Gastroesophageal sphincter (tissue), 4 donors: ENCODE measurements at regions not wholly inside any gene's neighbourhood (a gene's known extent, or its start where the extent isn't known, plus 50 kb on each side); places are given as distances from the start of the nearest gene placed in this dataset.

ENCODE experiments used
- ATAC-seq: fragments of 150-250 bp; one replicate; pipeline ENCODE4 v1.9.1; 2016; ENCODE audit warnings: mild to moderate bottlenecking, moderate library complexity
- H3K27ac ChIP-seq, 4 donors: fragments of 200-600 bp; sonication (generic) in 3 of 4; 1 replicate in 3 of 4; 2 replicates in 1 of 4; pipeline ENCODE4 v1.5.1; 2016 to 2019
- H3K27me3 ChIP-seq: fragments of 200-600 bp; sonication (generic); one replicate; pipeline ENCODE4 v1.5.1; 2019
- H3K36me3 ChIP-seq, 2 donors: fragments of 200-600 bp; sonication (generic); one replicate each; pipeline ENCODE4 v1.5.1; 2019; ENCODE audit warnings: control low read depth in 1 of 2
- H3K4me1 ChIP-seq, 3 donors: fragments of 200-600 bp; sonication (generic); 1 replicate in 2 of 3; 2 replicates in 1 of 3; pipeline ENCODE4 v1.5.1; 2016 to 2019; ENCODE audit warnings: control low read depth in 2 of 3
- H3K4me3 ChIP-seq, 2 donors: fragments of 200-600 bp; sonication (generic); one replicate each; pipeline ENCODE4 v1.5.1; 2019; ENCODE audit warnings: mild to moderate bottlenecking in 1 of 2, moderate library complexity in 1 of 2
- H3K9me3 ChIP-seq, 3 donors: fragments of 200-600 bp; sonication (generic); one replicate each; pipeline ENCODE4 v1.5.1; 2017 to 2019; ENCODE audit warnings: control low read depth in 2 of 3
- EP300 ChIP-seq: sonication (generic); formaldehyde crosslinking; IDR thresholded peaks from one replicate; pipeline ENCODE4 v1.6.1; 2017; ENCODE audit warnings: antibody characterized with exemption, mild to moderate bottlenecking
- POLR2A ChIP-seq, 2 donors: fragments of 450-650 bp; IDR thresholded peaks; one replicate each; pipeline ENCODE4 v1.6.1; 2017; ENCODE audit warnings: antibody characterized with exemption in 2 of 2, mild to moderate bottlenecking in 2 of 2, moderate library complexity in 1 of 2
- POLR2AphosphoS5 ChIP-seq: sonication (generic); formaldehyde crosslinking; IDR thresholded peaks from one replicate; pipeline ENCODE4 v1.6.1; 2017; ENCODE audit warnings: antibody characterized with exemption
- WGBS, 2 donors: methylation state at CpG; one replicate each; pipeline ENCODE4 v1.1.5; 2018; ENCODE audit warnings: low coverage in 1 of 2; 5-methylcytosine and 5-hydroxymethylcytosine counted together
- TF ChIP-seq, protein P1 (sequence below), 4 experiments: fragments of 200-600 bp in 2 of 4; fragments of 450-650 bp in 2 of 4; sonication (generic) in 1 of 4; IDR thresholded peaks; one replicate each; pipeline ENCODE4 v1.5.1; 2017 to 2019; ENCODE audit warnings: antibody characterized with exemption in 4 of 4, mild to moderate bottlenecking in 2 of 4, moderate library complexity in 2 of 4

DNA sequence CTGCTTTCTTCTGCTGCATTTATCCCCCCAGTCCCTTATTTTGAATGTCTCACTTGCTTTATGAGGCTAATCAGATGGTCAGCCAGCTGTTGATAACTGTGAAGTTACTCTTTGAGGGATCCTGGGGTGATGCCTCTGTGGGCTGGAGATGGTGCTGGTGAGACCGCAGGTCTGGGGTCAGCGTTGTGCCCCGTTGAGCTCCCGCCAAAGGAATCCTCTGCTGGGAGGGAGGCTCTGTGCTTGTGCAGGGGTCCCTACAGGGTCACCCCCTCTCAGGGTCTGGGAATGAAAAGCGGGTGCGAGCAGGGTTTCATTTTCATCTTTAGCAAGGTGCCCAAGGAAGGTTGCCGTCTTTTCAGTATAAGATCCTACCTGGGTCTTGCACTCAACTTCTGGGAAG, 161.2 kb upstream of the RTL1 start:
- Histone ChIP-seq H3K4me1 (no peaks in the 10 kb centered on the region), H3K27me3 (peaks cover 18% of the 10 kb centered on the region), H3K27ac (no peak overlapping the region), H3K4me3 (no peak overlapping the region), H3K9me3 (no peaks in the 10 kb centered on the region), H3K36me3 (no peaks in the 10 kb centered on the region)
- WGBS, 2 donors, result 89% methylated on average over 3 of the region's 7 CpGs; no CpG with 5 or more reads in 1 of the 2 donors
- TF ChIP-seq POLR2A (IDR thresholded peaks at IDR 0.05) (no peak), EP300 (no peak), POLR2AphosphoS5 (no peak)
- TF ChIP-seq, protein P1, sequence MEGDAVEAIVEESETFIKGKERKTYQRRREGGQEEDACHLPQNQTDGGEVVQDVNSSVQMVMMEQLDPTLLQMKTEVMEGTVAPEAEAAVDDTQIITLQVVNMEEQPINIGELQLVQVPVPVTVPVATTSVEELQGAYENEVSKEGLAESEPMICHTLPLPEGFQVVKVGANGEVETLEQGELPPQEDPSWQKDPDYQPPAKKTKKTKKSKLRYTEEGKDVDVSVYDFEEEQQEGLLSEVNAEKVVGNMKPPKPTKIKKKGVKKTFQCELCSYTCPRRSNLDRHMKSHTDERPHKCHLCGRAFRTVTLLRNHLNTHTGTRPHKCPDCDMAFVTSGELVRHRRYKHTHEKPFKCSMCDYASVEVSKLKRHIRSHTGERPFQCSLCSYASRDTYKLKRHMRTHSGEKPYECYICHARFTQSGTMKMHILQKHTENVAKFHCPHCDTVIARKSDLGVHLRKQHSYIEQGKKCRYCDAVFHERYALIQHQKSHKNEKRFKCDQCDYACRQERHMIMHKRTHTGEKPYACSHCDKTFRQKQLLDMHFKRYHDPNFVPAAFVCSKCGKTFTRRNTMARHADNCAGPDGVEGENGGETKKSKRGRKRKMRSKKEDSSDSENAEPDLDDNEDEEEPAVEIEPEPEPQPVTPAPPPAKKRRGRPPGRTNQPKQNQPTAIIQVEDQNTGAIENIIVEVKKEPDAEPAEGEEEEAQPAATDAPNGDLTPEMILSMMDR (IDR thresholded peaks at IDR 0.05), result no peak
- ATAC-seq, result no peak

DNA sequence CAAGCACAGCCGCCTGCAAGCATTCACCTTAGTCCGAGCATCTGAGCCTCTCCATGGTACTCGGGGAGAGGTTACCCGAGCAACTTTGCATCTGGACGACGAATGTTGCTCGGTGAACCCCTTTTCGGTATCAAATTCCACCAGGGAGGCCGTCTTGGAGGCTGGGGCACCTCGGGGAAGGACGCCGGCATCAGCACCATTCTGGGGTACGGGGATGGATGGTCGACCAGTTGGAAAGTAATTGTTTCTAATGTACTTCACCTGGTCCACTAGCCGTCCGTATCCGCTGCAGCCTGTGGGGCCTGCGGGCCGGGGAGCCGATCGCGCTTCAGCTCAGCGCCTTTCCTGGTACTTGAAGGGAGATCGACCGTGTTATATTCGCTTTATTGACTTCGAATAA, 161.7 kb upstream of the RTL1 start:
- H3K36me3 ChIP-seq, result no peaks in the 10 kb centered on the region
- no peak overlapping the region for H3K27ac ChIP-seq
- H3K27me3 ChIP-seq, result peaks cover 21% of the 10 kb centered on the region
- TF ChIP-seq EP300, result no peak
- TF ChIP-seq, protein P1 (IDR thresholded peaks at IDR 0.05), result no peak
- TF ChIP-seq POLR2A (IDR thresholded peaks at IDR 0.05), result no peak
- TF ChIP-seq POLR2AphosphoS5, result no peak
- H3K4me3 ChIP-seq, result no peak overlapping the region
- no peaks in the 10 kb centered on the region for H3K9me3 ChIP-seq
- ATAC-seq, result no peak
- 96 to 100% methylated on average over 4 to 13 of the region's 27 CpGs for WGBS, 2 donors
- no peaks in the 10 kb centered on the region for H3K4me1 ChIP-seq

DNA sequence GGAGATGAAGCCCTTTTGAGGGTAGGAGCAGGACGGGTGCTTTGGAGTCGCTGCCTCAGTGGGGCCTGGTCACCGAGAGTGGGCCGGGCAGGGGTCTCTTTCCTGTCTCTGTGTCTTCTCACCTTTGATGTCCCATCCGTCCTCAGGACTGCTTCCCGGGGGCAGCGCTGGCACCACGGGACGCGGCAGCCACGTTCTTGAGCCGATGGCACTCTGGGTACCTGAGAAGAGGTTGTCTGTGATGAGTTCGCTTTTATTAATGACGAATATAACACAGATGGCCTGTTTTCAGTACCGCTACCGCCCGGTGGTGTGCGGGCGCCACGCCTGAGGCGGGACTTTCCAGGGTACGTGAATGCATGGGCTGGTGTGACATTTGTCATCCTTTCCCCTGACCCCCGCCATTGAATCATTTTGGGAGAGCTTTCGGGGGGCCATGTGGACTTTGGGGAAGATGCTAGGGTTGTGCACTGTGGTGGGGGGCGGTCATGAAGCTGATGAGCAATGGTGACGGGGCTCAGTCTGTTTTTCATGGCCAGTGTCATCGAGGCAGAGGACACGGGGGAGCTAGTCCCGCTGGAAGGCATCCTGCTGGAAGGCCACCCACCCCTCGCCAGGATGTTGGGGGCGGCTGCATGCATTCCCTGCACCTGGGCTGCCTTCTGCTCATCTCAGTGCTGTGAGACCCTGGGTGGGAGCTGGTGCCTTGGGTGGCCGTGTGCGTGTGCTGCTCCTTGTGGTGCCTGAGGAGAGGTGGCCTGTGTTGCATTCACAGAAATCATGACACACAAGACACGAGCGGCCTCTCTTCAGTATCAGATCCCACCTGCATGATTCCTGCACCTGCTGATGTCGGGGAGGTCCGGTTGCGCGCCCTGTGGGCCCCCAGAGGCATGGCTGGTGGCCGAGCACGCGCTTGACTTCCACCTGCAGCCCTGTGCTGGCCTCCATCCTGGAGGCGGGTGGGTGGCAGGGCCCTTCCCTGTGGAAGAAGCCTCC, 162.5 kb upstream of the RTL1 start:
- H3K4me3 ChIP-seq, result no peak overlapping the region
- no peaks in the 10 kb centered on the region for H3K9me3 ChIP-seq
- no peaks in the 10 kb centered on the region for H3K36me3 ChIP-seq
- no peak for TF ChIP-seq POLR2AphosphoS5
- no peak for TF ChIP-seq EP300
- no peak for TF ChIP-seq POLR2A (IDR thresholded peaks at IDR 0.05)
- H3K27ac ChIP-seq, result no peak overlapping the region
- ATAC-seq, result no peak
- no peaks in the 10 kb centered on the region for H3K4me1 ChIP-seq
- H3K27me3 ChIP-seq, result peaks cover 24% of the 10 kb centered on the region
- WGBS, 2 donors, result 87 to 97% methylated on average over 3 to 18 of the region's 43 CpGs

DNA sequence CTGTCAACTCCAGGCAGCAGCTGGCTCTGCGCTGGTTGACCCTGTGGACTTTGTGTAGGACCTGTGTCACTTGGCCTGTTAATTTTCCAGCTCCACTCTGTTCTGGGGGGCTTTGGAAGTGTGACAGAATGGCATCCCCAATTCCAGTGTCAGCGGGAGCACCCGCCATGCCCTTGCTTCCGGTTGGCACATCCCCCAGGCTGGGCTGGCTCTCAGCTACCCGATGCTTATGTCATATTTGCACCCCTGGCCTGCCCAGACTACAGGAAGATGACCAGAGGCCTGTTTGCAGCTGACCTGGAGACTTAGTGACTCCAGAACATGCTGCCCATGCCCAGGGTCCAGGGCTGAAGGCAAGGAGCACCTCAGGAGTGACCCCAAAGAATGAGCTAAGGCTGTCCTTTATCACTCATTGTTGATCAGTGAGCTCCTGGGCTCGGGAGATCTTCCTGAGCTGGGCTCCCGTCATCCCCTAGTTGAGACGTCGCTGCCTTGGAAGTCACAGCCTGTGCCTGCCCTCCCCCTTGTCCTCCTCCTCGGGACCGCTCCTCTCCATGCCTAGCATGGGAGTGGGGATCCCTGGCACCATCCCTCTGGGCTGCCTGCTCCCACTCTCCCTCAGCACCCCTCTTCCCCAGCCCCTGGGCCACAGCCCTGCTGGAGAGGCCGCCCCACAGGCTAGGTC, 163.4 kb upstream of the RTL1 start:
- no peak for TF ChIP-seq POLR2A (IDR thresholded peaks at IDR 0.05)
- no peak for TF ChIP-seq EP300
- Histone ChIP-seq H3K4me1 (no peaks in the 10 kb centered on the region), H3K36me3 (no peaks in the 10 kb centered on the region), H3K9me3 (no peaks in the 10 kb centered on the region), H3K27me3 (peaks cover 20% of the 10 kb centered on the region), H3K4me3 (no peak overlapping the region), H3K27ac (no peak overlapping the region)
- ATAC-seq, result no peak
- WGBS, 2 donors, result 70 to 78% methylated on average over 3 to 6 of the region's 12 CpGs

DNA sequence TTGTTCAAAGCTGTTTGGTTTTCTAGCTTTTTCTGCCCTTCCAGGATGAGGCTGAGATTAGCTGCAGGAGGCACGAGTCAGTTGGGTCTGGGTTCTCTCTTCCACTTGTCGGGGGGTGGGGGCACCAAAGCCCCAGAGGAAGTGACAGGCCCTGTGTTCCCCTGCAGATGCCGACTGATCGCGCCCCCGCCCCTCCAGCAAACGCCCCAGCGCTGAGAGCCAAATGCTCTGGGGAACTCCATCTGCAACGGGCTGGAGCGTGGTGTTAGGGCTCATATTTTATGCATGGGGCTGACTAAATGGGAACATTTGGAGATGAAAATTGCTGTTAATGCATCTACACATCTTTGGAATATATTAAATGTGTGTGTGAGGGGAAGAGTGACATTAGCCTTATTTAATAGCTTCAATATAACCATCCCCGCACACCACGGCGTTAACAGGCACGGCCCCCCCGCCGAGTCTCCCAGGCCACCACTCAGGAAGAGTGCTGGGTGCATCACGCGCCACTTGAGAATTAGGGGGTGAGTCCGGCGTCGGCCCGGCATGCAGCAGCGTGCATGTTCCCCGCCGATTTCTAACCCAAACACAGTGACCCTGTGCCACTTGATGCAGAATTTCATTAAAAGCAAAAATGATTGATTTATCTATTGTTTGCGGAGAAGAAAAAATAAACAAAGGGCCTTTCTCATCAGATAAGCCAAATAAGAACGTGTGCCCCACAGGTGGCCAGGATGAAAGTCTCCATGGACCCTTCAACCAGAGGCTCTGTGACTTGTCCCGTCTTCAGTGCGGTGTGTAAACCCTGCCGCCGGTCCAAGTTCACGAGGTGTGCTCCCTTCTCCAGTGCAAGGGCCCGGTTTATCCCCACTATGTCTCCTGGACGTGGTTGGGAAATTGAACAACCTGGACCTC, 165.0 kb upstream of the RTL1 start:
- 59 to 66% methylated on average over 10 to 12 of the region's 34 CpGs for WGBS, 2 donors
- no peak for ATAC-seq
- Histone ChIP-seq H3K4me3 (no peak overlapping the region), H3K36me3 (no peaks in the 10 kb centered on the region), H3K9me3 (no peaks in the 10 kb centered on the region), H3K27ac (no peak overlapping the region), H3K27me3 (peaks cover 30% of the 10 kb centered on the region), H3K4me1 (no peaks in the 10 kb centered on the region)
- no peak for TF ChIP-seq POLR2A (IDR thresholded peaks at IDR 0.05)
- TF ChIP-seq EP300, result no peak
- no peak for TF ChIP-seq POLR2AphosphoS5
- TF ChIP-seq, protein P1 (IDR thresholded peaks at IDR 0.05), result no peak
